Bronchial epithelial cell (primary cell): ENCODE measurements at regions not wholly inside any gene's neighbourhood (a gene's known extent, or its start where the extent isn't known, plus 50 kb on each side); places are given as distances from the start of the nearest gene placed in this dataset.

Experiments
- DNase-seq: peaks from one replicate; pipeline ENCODE4 v3.0.0-alpha.2; 2010; ENCODE audit warnings: low read depth
- FAIRE-seq: peaks from 2 replicates; lab custom pipeline; 2011; peaks lifted over from hg19 to GRCh38; lab: Jason Lieb, UNC
- H3K27me3 ChIP-seq: 2 replicates; pipeline ENCODE4 v1.5.1; 2011; ENCODE audit warnings: low read length; ENCODE audit not compliant: control insufficient read depth, insufficient read depth
- H3K36me3 ChIP-seq: 2 replicates; pipeline ENCODE4 v1.5.1; 2011; ENCODE audit warnings: low read length; ENCODE audit not compliant: control insufficient read depth, insufficient read depth
- H3K4me3 ChIP-seq: 2 replicates; pipeline ENCODE4 v1.5.1; 2011; ENCODE audit warnings: mild to moderate bottlenecking, low read depth, low read length, control low read depth
- TF ChIP-seq, protein P1 (sequence below): IDR thresholded peaks from 2 replicates; pipeline ENCODE4 v1.5.1; 2011; ENCODE audit warnings: mild to moderate bottlenecking, moderate library complexity, low read length, control low read depth, inconsistent platforms; ENCODE audit not compliant: insufficient read depth, severe bottlenecking

GRCh38 chr5:126097876-126098275 is 325.3 kb upstream of the GRAMD2B start:
- Histone ChIP-seq H3K4me3 (no peak overlapping the region), H3K36me3 (no peaks in the 10 kb centered on the region), H3K27me3 (no peaks in the 10 kb centered on the region)
- FAIRE-seq (no peak), DNase-seq (no peak)
- TF ChIP-seq, protein P1, sequence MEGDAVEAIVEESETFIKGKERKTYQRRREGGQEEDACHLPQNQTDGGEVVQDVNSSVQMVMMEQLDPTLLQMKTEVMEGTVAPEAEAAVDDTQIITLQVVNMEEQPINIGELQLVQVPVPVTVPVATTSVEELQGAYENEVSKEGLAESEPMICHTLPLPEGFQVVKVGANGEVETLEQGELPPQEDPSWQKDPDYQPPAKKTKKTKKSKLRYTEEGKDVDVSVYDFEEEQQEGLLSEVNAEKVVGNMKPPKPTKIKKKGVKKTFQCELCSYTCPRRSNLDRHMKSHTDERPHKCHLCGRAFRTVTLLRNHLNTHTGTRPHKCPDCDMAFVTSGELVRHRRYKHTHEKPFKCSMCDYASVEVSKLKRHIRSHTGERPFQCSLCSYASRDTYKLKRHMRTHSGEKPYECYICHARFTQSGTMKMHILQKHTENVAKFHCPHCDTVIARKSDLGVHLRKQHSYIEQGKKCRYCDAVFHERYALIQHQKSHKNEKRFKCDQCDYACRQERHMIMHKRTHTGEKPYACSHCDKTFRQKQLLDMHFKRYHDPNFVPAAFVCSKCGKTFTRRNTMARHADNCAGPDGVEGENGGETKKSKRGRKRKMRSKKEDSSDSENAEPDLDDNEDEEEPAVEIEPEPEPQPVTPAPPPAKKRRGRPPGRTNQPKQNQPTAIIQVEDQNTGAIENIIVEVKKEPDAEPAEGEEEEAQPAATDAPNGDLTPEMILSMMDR, result no peak

- Histone ChIP-seq H3K36me3 (no peaks in the 10 kb centered on the region), H3K27me3 (no peaks in the 10 kb centered on the region), H3K4me3 (no peak overlapping the region)
- no peak for FAIRE-seq
- TF ChIP-seq, protein P1, result no peak
- peak; percentile 45 for DNase-seq
These were observed 324.7 kb upstream of the GRAMD2B start for GRCh38 chr5:126098330-126099017.

DNA sequence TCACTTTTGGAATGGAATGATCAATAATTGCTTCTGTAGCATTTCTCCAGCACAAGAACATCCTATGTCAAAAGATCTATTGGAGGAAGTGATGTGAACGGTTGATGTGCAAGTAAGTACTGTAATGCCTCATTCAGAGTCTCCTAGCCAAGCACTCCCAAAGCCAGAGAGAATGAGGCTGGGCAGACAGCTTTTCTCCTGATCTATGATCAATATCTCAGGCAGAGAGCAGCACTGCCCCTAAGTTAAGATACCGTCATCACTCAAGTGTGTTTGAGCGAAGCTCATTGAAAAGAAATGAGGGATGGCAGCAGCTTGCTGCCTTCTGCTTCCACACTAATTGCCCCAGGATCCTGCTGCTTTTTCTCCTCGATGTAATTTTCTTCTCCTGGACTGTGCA is 324.1 kb upstream of the GRAMD2B start:
- DNase-seq (no peak), FAIRE-seq (no peak)
- TF ChIP-seq, protein P1, result no peak
- H3K27me3 ChIP-seq, result no peaks in the 10 kb centered on the region
- H3K36me3 ChIP-seq, result no peaks in the 10 kb centered on the region
- no peak overlapping the region for H3K4me3 ChIP-seq

- Histone ChIP-seq H3K4me3 (no peak overlapping the region), H3K27me3 (no peaks in the 10 kb centered on the region), H3K36me3 (no peaks in the 10 kb centered on the region)
- no peak for DNase-seq
- TF ChIP-seq, protein P1, result peak; percentile 28
- peak; percentile 72 for FAIRE-seq
These were observed 322.4 kb upstream of the GRAMD2B start for GRCh38 chr5:126100767-126101166.

GRCh38 chr5:126101901-126102300 is 321.3 kb upstream of the GRAMD2B start:
- Histone ChIP-seq H3K4me3 (no peak overlapping the region), H3K36me3 (no peaks in the 10 kb centered on the region), H3K27me3 (no peaks in the 10 kb centered on the region)
- DNase-seq (no peak), FAIRE-seq (no peak)
- TF ChIP-seq, protein P1, result no peak

DNA sequence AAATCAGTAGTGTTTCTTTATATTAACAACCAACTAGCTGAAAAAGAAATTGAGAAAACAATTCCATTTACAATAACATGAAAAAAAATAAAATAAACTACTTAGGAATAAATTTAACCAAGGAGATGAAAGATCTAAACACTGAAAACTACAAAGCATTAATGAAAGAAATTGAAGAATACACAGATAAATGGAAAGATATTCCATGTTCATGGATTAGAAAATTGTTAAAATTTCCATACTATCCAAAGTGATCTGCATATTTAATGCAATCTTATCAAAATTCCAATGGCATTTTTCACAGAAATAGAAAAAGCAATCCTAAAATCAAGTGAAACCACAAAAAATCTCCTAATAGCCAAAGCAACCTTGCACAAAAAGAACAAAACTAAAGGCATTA is 320.2 kb upstream of the GRAMD2B start:
- no peak for FAIRE-seq
- TF ChIP-seq, protein P1, result no peak
- H3K27me3 ChIP-seq, result no peaks in the 10 kb centered on the region
- H3K4me3 ChIP-seq, result no peak overlapping the region
- DNase-seq, result no peak
- no peaks in the 10 kb centered on the region for H3K36me3 ChIP-seq
